SK-N-SH treated with all-trans-retinoic acid at 6 μM for 48 hours (cell line): ENCODE measurements at regions not wholly inside any gene's neighbourhood (a gene's known extent, or its start where the extent isn't known, plus 50 kb on each side); places are given as distances from the start of the nearest gene placed in this dataset.

Source experiments
- ATAC-seq: fragments of 200-7000 bp; cut with Tn5 transposase; 3 replicates; pipeline ENCODE4 v1.9.1; 2020; ENCODE audit warnings: mild to moderate bottlenecking, moderate library complexity
- ARNTL ChIP-seq: fragments of 450-650 bp; formaldehyde crosslinking; IDR thresholded peaks from 2 replicates; pipeline ENCODE4 v1.5.0; 2020; ENCODE audit warnings: low read depth, mild to moderate bottlenecking, moderate library complexity, borderline replicate concordance
- BACH2 ChIP-seq: fragments of 250-450 bp; sonication (Bioruptor Pico); IDR thresholded peaks from 2 replicates; pipeline ENCODE4 v1.9.0; 2021; ENCODE audit warnings: mild to moderate bottlenecking, borderline replicate concordance
- ESRRG ChIP-seq: fragments of 250-450 bp; sonication (Bioruptor Pico); IDR thresholded peaks from 2 replicates; pipeline ENCODE4 v1.6.1; 2021; ENCODE audit warnings: mild to moderate bottlenecking
- GLIS3 ChIP-seq: fragments of 250-450 bp; sonication (Bioruptor Pico); IDR thresholded peaks from 2 replicates; pipeline ENCODE4 v1.5.0; 2020; ENCODE audit warnings: mild to moderate bottlenecking, moderate library complexity
- ISL1 ChIP-seq: fragments of 250-450 bp; sonication (Bioruptor Pico); IDR thresholded peaks from 2 replicates; pipeline ENCODE4 v2.1.2; 2022; ENCODE audit warnings: mild to moderate bottlenecking, moderate library complexity
- OSR1 ChIP-seq: fragments of 250-450 bp; sonication (Bioruptor Pico); IDR thresholded peaks from 2 replicates; pipeline ENCODE4 v1.8.0; 2022; ENCODE audit warnings: moderate library complexity, mild to moderate bottlenecking, inconsistent platforms
- PPARA ChIP-seq: fragments of 250-450 bp; sonication (Bioruptor Pico); IDR thresholded peaks from 2 replicates; pipeline ENCODE4 v1.5.0; 2020; ENCODE audit warnings: mild to moderate bottlenecking, borderline replicate concordance
- RARB ChIP-seq: fragments of 250-450 bp; sonication (Bioruptor Pico); IDR thresholded peaks from 2 replicates; pipeline ENCODE4 v1.8.0; 2021; ENCODE audit warnings: mild to moderate bottlenecking, moderate library complexity
- SNAI2 ChIP-seq: fragments of 250-450 bp; sonication (Bioruptor Pico); IDR thresholded peaks from 2 replicates; pipeline ENCODE4 v1.5.0; 2020; ENCODE audit warnings: mild to moderate bottlenecking, moderate library complexity
- TCF4 ChIP-seq: fragments of 250-450 bp; sonication (Bioruptor Pico); IDR thresholded peaks from 2 replicates; pipeline ENCODE4 v1.8.0; 2021; ENCODE audit warnings: mild to moderate bottlenecking, moderate library complexity, borderline replicate concordance
- TOX ChIP-seq: fragments of 250-450 bp; sonication (Bioruptor Pico); IDR thresholded peaks from 2 replicates; pipeline ENCODE4 v1.8.0; 2021; ENCODE audit warnings: mild to moderate bottlenecking, moderate library complexity, borderline replicate concordance
- ZC3H10 ChIP-seq: fragments of 250-450 bp; sonication (Bioruptor Pico); IDR thresholded peaks from 2 replicates; pipeline ENCODE4 v1.5.1; 2021; ENCODE audit warnings: mild to moderate bottlenecking, moderate library complexity
- ZFP30 ChIP-seq: fragments of 450-650 bp; formaldehyde crosslinking; IDR thresholded peaks from 2 replicates; pipeline ENCODE4 v1.5.0; 2022; ENCODE audit warnings: mild to moderate bottlenecking, moderate library complexity
- ZNF565 ChIP-seq: fragments of 450-650 bp; formaldehyde crosslinking; conservative IDR thresholded peaks from 2 replicates; pipeline ENCODE4 v1.5.0; 2020; ENCODE audit warnings: low read depth, mild to moderate bottlenecking, moderate library complexity
- ZNF70 ChIP-seq: fragments of 450-650 bp; formaldehyde crosslinking; IDR thresholded peaks from 2 replicates; pipeline ENCODE4 v1.5.0; 2020; ENCODE audit warnings: mild to moderate bottlenecking, moderate library complexity
- ZNF8 ChIP-seq: fragments of 450-650 bp; formaldehyde crosslinking; IDR thresholded peaks from 2 replicates; pipeline ENCODE4 v1.5.0; 2020; ENCODE audit warnings: mild to moderate bottlenecking, moderate library complexity
- TF ChIP-seq, protein P1 (sequence below): fragments of 250-450 bp; sonication (Bioruptor Pico); IDR thresholded peaks from 2 replicates; pipeline ENCODE4 v1.8.0; 2020; ENCODE audit warnings: mild to moderate bottlenecking, moderate library complexity, borderline replicate concordance
- TF ChIP-seq, protein P2 (sequence below): fragments of 250-450 bp; sonication (Bioruptor Pico); IDR thresholded peaks from 2 replicates; pipeline ENCODE4 v1.5.0; 2020; ENCODE audit warnings: mild to moderate bottlenecking, moderate library complexity
- TF ChIP-seq, protein P3 (sequence below): fragments of 250-450 bp; sonication (Bioruptor Pico); IDR thresholded peaks from 2 replicates; pipeline ENCODE4 v1.5.1; 2021; ENCODE audit warnings: mild to moderate bottlenecking, moderate library complexity
- TF ChIP-seq, protein P4 (sequence below): fragments of 250-450 bp; sonication (Bioruptor Pico); IDR thresholded peaks from 2 replicates; pipeline ENCODE4 v1.8.0; 2021; ENCODE audit warnings: low read depth, mild to moderate bottlenecking, moderate library complexity, borderline replicate concordance
- TF ChIP-seq, protein P5 (sequence below): fragments of 250-450 bp; sonication (Bioruptor Pico); IDR thresholded peaks from 2 replicates; pipeline ENCODE4 v1.5.1; 2020; ENCODE audit warnings: low read depth, mild to moderate bottlenecking, moderate library complexity

DNA sequence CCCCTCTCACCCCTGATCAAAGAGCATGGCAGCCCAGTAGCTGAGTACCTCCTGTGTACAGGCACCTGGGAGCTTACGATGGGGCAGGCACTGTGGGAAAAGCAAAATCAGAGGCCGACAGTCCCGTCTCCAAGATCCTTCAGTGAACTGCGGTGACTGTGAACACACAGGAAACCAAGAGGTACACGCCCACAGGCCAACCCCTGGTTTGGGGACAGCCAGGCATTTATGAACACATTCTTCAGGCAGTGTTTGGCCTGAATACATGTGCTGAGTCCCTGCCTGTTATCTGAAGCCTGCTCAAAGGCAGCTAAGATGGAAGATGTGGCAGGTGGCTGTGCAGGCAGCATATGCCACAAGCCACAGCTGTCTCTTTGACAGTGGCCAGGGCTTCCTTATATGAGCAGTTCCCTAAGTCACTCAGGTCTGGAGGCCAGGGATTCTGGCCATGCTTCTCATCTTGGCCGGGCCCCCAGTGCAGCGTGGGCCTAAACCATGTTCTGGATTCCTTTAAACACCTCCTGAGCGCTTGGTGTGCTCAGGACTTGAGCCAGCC is 123.6 kb downstream of the UQCRFS1 start:
- TF ChIP-seq ARNTL (CRISPR knock-in tag) (no peak), TOX (CRISPR knock-in tag) (no peak), ESRRG (CRISPR knock-in tag) (no peak), OSR1 (no peak), GLIS3 (CRISPR knock-in tag) (no peak), RARB (CRISPR knock-in tag) (no peak), ISL1 (CRISPR knock-in tag) (no peak), TCF4 (CRISPR knock-in tag) (no peak), ZFP30 (CRISPR knock-in tag) (no peak), ZNF8 (CRISPR knock-in tag) (no peak), PPARA (CRISPR knock-in tag) (no peak), ZNF70 (no peak), ZNF565 (CRISPR knock-in tag) (no peak), BACH2 (CRISPR knock-in tag) (no peak)
- TF ChIP-seq, protein P1, sequence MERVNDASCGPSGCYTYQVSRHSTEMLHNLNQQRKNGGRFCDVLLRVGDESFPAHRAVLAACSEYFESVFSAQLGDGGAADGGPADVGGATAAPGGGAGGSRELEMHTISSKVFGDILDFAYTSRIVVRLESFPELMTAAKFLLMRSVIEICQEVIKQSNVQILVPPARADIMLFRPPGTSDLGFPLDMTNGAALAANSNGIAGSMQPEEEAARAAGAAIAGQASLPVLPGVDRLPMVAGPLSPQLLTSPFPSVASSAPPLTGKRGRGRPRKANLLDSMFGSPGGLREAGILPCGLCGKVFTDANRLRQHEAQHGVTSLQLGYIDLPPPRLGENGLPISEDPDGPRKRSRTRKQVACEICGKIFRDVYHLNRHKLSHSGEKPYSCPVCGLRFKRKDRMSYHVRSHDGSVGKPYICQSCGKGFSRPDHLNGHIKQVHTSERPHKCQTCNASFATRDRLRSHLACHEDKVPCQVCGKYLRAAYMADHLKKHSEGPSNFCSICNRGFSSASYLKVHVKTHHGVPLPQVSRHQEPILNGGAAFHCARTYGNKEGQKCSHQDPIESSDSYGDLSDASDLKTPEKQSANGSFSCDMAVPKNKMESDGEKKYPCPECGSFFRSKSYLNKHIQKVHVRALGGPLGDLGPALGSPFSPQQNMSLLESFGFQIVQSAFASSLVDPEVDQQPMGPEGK (CRISPR knock-in tag), result no peak
- TF ChIP-seq, protein P2, sequence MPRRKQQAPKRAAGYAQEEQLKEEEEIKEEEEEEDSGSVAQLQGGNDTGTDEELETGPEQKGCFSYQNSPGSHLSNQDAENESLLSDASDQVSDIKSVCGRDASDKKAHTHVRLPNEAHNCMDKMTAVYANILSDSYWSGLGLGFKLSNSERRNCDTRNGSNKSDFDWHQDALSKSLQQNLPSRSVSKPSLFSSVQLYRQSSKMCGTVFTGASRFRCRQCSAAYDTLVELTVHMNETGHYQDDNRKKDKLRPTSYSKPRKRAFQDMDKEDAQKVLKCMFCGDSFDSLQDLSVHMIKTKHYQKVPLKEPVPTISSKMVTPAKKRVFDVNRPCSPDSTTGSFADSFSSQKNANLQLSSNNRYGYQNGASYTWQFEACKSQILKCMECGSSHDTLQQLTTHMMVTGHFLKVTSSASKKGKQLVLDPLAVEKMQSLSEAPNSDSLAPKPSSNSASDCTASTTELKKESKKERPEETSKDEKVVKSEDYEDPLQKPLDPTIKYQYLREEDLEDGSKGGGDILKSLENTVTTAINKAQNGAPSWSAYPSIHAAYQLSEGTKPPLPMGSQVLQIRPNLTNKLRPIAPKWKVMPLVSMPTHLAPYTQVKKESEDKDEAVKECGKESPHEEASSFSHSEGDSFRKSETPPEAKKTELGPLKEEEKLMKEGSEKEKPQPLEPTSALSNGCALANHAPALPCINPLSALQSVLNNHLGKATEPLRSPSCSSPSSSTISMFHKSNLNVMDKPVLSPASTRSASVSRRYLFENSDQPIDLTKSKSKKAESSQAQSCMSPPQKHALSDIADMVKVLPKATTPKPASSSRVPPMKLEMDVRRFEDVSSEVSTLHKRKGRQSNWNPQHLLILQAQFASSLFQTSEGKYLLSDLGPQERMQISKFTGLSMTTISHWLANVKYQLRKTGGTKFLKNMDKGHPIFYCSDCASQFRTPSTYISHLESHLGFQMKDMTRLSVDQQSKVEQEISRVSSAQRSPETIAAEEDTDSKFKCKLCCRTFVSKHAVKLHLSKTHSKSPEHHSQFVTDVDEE, result no peak
- TF ChIP-seq, protein P3, sequence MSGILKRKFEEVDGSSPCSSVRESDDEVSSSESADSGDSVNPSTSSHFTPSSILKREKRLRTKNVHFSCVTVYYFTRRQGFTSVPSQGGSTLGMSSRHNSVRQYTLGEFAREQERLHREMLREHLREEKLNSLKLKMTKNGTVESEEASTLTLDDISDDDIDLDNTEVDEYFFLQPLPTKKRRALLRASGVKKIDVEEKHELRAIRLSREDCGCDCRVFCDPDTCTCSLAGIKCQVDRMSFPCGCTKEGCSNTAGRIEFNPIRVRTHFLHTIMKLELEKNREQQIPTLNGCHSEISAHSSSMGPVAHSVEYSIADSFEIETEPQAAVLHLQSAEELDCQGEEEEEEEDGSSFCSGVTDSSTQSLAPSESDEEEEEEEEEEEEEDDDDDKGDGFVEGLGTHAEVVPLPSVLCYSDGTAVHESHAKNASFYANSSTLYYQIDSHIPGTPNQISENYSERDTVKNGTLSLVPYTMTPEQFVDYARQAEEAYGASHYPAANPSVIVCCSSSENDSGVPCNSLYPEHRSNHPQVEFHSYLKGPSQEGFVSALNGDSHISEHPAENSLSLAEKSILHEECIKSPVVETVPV (CRISPR knock-in tag), result no peak

DNA sequence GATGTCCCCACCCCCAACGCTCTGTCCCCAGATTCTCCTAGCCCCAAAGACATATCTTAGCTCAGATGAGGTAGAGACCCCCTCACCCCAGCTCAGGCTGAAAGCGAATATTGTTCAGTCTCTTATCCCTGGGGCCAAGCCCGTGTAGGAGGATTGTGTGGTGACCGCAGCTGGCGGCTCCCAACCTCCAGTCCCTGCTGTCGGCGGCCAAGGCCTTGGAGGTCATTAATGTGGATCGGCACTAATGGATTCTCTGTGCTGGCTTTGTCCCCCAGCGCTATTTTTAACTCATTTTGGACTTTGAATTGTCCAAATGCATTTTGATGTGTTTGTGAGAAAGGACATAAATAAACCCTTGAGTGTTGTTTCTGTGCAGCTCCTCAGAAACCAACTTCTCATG is 124.2 kb downstream of the UQCRFS1 start:
- no peak for ATAC-seq
- TF ChIP-seq RARB (CRISPR knock-in tag) (no peak), OSR1 (no peak), SNAI2 (CRISPR knock-in tag) (no peak), ZFP30 (CRISPR knock-in tag) (no peak), ISL1 (CRISPR knock-in tag) (no peak), TOX (CRISPR knock-in tag) (no peak)
- TF ChIP-seq, protein P3 (CRISPR knock-in tag), result no peak

More for the DNA sequence above, 123.6 kb downstream of the UQCRFS1 start:
- ATAC-seq, result no peak

DNA sequence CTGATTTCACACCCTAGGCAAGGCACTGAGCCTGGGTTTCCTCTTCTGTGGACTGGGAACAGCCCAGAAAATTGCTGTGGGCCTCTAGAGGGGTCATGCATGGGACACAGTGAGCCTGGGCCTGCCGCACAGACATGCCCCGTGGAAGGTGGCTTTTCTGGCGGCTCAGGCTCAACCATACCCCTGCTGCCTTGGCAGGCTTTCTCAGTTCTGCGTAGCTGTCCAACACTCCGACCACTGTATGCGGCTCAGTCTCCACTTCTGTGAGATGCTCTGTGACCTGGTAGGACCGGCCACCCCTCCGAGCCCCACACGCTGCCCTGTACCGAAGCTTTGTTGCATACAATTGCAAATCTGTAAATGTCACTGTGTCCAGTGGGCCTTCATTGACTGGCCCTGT is 126.3 kb downstream of the UQCRFS1 start:
- no peak for ATAC-seq
- no peak for TF ChIP-seq TOX (CRISPR knock-in tag)
- TF ChIP-seq PPARA (CRISPR knock-in tag), result no peak
- TF ChIP-seq OSR1, result no peak
- TF ChIP-seq ZNF8 (CRISPR knock-in tag), result no peak
- TF ChIP-seq BACH2 (CRISPR knock-in tag), result no peak
- no peak for TF ChIP-seq ISL1 (CRISPR knock-in tag)
- no peak for TF ChIP-seq ZNF565 (CRISPR knock-in tag)
- TF ChIP-seq, protein P3 (CRISPR knock-in tag), result no peak
- TF ChIP-seq, protein P4, sequence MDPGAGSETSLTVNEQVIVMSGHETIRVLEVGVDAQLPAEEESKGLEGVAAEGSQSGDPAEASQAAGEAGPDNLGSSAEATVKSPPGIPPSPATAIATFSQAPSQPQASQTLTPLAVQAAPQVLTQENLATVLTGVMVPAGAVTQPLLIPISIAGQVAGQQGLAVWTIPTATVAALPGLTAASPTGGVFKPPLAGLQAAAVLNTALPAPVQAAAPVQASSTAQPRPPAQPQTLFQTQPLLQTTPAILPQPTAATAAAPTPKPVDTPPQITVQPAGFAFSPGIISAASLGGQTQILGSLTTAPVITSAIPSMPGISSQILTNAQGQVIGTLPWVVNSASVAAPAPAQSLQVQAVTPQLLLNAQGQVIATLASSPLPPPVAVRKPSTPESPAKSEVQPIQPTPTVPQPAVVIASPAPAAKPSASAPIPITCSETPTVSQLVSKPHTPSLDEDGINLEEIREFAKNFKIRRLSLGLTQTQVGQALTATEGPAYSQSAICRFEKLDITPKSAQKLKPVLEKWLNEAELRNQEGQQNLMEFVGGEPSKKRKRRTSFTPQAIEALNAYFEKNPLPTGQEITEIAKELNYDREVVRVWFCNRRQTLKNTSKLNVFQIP (CRISPR knock-in tag), result no peak
- TF ChIP-seq, protein P5, sequence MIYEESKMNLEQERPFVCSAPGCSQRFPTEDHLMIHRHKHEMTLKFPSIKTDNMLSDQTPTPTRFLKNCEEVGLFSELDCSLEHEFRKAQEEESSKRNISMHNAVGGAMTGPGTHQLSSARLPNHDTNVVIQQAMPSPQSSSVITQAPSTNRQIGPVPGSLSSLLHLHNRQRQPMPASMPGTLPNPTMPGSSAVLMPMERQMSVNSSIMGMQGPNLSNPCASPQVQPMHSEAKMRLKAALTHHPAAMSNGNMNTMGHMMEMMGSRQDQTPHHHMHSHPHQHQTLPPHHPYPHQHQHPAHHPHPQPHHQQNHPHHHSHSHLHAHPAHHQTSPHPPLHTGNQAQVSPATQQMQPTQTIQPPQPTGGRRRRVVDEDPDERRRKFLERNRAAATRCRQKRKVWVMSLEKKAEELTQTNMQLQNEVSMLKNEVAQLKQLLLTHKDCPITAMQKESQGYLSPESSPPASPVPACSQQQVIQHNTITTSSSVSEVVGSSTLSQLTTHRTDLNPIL, result no peak
- no peak for TF ChIP-seq ZC3H10
